WI38 (cell line): ENCODE measurements at regions not wholly inside any gene's neighbourhood (a gene's known extent, or its start where the extent isn't known, plus 50 kb on each side); places are given as distances from the start of the nearest gene placed in this dataset.

Experiments used
- H3K4me3 ChIP-seq: 2 replicates; pipeline ENCODE4 v1.5.1; 2011; ENCODE audit warnings: low read depth, mild to moderate bottlenecking, control low read depth, low read length
- CTCF ChIP-seq: IDR thresholded peaks from 2 replicates; pipeline ENCODE4 v1.5.1; 2012; ENCODE audit warnings: low read depth, mild to moderate bottlenecking, control low read depth, low read length

DNA sequence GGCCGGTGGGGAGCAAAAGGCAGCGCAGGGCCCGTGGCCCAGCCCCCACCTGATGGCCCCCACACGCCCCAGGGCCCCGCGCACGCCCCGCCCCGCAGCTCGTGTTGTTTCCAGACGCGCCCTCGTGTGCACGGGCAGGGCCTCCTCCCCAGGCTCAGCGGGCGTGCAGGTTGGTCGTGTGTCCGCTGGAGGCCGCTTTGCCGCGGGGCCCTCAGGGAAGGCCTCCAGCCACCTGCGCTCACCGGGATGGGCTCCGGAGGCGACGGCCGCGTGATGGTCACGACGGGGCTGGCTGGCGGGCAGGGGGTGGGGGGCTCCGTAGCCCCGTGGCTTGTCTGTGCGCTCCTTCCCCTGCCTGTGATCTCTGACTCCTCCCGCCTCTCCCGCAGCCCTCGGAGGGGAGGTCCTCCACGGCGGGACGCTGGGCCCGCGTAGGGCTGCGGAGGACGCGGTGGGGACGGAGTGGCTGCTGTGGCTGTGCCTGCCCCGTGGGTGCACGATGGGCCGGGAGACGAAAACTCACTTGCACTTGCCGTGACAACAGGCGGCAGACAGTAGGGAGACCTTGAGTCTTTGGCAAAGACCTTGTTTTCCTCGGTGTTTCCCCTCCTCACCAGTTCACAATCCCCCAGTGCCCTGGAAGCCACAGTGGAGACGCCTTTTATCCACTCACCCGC, 67.1 kb downstream of the RTP5 start:
- H3K4me3 ChIP-seq, result no peak overlapping the region
- no peak for TF ChIP-seq CTCF

GRCh38 chr2:241937297-241937696, 67.8 kb downstream of the RTP5 start:
- no peak for TF ChIP-seq CTCF
- H3K4me3 ChIP-seq, result no peak overlapping the region

DNA sequence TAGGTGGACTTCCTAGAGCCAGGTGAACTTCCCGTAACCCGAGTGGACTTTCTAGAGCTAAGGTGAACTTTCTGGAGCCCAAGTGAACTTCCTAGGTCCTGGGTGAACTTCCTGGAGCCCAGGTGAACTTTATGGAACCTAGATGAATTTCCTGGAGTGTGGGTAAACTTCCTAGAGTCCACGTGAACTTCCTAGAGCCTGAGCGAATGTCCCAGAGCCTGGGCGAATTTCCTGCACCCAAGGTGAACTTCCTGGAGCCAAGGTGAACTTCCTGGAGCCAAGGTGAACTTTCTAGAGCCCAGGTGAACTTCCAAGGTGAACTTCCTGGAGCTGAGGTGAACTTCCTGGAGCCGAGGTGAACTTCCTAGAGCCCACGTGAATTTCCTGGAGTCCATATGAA, 70.0 kb downstream of the RTP5 start:
- TF ChIP-seq CTCF, result no peak
- no peak overlapping the region for H3K4me3 ChIP-seq

DNA sequence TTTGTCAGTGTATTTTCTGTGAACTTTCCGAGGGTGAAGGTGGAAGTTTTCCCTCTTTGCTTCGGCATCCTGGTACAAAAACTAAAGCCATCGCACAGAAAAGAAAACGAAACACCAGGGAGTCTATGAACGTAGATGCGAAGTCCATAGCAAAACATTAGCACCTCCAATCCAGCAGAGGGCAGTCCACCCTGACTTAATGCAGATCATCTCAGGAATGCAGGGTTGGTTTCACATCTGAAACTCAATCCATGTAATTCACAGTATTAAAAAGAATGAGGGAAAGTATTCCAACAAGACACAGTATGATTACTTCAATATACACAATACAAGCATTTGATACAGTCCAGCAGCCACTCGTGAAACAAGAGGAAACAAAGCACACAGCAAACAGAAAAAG, 70.8 kb downstream of the RTP5 start:
- no peak overlapping the region for H3K4me3 ChIP-seq
- TF ChIP-seq CTCF, result no peak

GRCh38 chr2:241941691-241942301, 72.3 kb downstream of the RTP5 start:
- no peak overlapping the region for H3K4me3 ChIP-seq
- no peak for TF ChIP-seq CTCF

DNA sequence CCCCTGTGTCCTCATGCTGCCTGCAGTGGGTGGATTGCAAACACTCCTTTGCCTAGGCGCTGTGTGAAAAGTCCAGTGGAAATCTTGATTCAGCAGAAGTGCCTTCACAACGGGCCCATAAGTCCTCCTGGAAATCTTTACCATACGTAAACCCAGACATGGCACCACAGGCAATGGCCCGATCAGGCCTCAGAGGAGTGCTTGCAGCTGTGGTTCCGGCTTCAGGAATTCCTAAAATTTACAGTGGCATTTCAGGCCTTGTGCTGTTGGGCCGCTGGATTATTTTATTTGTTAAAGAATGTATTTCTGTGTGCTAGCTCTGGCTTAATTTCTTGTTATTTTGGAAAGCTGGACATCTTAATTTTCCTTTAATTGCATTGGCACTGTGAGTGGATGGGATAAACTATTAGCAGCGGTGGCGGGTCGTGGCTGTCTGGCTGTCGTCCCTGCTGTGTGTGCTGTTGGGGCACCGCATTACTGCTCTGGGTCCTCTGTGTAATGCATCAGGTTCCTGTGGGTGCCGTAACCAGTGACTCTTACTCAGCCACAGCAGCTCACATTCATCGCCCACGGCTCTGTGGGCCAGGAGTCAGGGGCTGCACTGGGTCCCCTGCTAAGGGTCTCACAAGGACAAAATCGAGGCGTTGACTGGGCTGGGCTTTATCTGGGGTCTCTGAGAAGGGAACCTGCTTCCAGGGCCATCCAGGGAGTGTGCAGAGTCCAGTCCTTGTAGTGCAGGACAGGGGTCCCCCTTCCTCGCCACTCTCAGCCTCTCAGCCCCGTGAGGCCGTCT, 73.1 kb downstream of the RTP5 start:
- no peak overlapping the region for H3K4me3 ChIP-seq
- no peak for TF ChIP-seq CTCF
